Panc1 (cell line): ENCODE measurements at regions not wholly inside any gene's neighbourhood (a gene's known extent, or its start where the extent isn't known, plus 50 kb on each side); places are given as distances from the start of the nearest gene placed in this dataset.

ENCODE experiments used
- CTCF ChIP-seq: fragments of 450-650 bp; IDR thresholded peaks from 2 replicates; pipeline ENCODE4 v1.5.1; 2017; ENCODE audit warnings: mild to moderate bottlenecking
- POLR2AphosphoS5 ChIP-seq: IDR thresholded peaks from 2 replicates; pipeline ENCODE4 v1.6.1; 2012; ENCODE audit warnings: mild to moderate bottlenecking, low read depth, low read length, moderate library complexity
- REST ChIP-seq, 2 experiments: IDR thresholded peaks; 2 replicates each; pipeline ENCODE4 v1.6.1; 2011 to 2012; ENCODE audit warnings: low read depth in 2 of 2, control low read depth in 1 of 2, low read length in 1 of 2, mild to moderate bottlenecking in 1 of 2, moderate library complexity in 1 of 2; ENCODE audit not compliant: insufficient read depth in 1 of 2

GRCh38 chr5:104071887-104072286 lies 509.3 kb upstream of the NUDT12 start:
- TF ChIP-seq CTCF: no peak
- no peak for TF ChIP-seq POLR2AphosphoS5
- TF ChIP-seq REST (IDR thresholded peaks at IDR 0.05; ENCODE audit: insufficient read depth in 1 of 2, low read depth in 2 of 2, low read length in 1 of 2): no peak
